H1 (cell line): ENCODE measurements at regions not wholly inside any gene's neighbourhood (a gene's known extent, or its start where the extent isn't known, plus 50 kb on each side); places are given as distances from the start of the nearest gene placed in this dataset.

ENCODE experiments used
- ATF2 ChIP-seq: IDR thresholded peaks from 2 replicates; pipeline ENCODE4 v1.6.1; 2012; ENCODE audit warnings: low read length, inconsistent platforms
- CHD7 ChIP-seq: fragments of 300-600 bp; sonication (generic); IDR thresholded peaks from 2 replicates; pipeline ENCODE4 v1.7.1; 2012; ENCODE audit warnings: low read length, moderate library complexity, mild to moderate bottlenecking, inconsistent platforms; ENCODE audit not compliant: insufficient replicate concordance
- CTBP2 ChIP-seq: IDR thresholded peaks from 2 replicates; pipeline ENCODE4 v1.7.0; 2011; ENCODE audit warnings: borderline replicate concordance, mild to moderate bottlenecking, moderate library complexity, mixed read lengths, low read length; ENCODE audit not compliant: insufficient read depth, insufficient read length
- EP300 ChIP-seq, 2 experiments: IDR thresholded peaks; 1 replicate in 1 of 2; 2 replicates in 1 of 2; pipeline ENCODE4 v1.6.1; 2011 to 2012; ENCODE audit warnings: low read depth in 2 of 2, low read length in 2 of 2, mild to moderate bottlenecking in 2 of 2, borderline replicate concordance in 1 of 2, inconsistent platforms in 1 of 2, moderate library complexity in 1 of 2
- NANOG ChIP-seq: IDR thresholded peaks from 2 replicates; pipeline ENCODE4 v1.6.1; 2011; ENCODE audit warnings: low read length, low read depth, mild to moderate bottlenecking, inconsistent platforms; ENCODE audit not compliant: insufficient read depth, poor library complexity, severe bottlenecking
- RFX5 ChIP-seq: IDR thresholded peaks from 2 replicates; pipeline ENCODE4 v1.6.1; 2011; ENCODE audit warnings: low read depth, low read length, improper control_type of control experiment, borderline replicate concordance
- SAP30 ChIP-seq: fragments of 300-600 bp; sonication (generic); IDR thresholded peaks from 2 replicates; pipeline ENCODE4 v1.7.1; 2012; ENCODE audit warnings: low read length, moderate library complexity, mild to moderate bottlenecking, inconsistent platforms; ENCODE audit not compliant: insufficient read depth, insufficient replicate concordance
- SIN3A ChIP-seq, 2 experiments: IDR thresholded peaks in 1 of 2; conservative IDR thresholded peaks in 1 of 2; 2 replicates each; pipeline ENCODE4 v1.6.1; 2011 to 2012; ENCODE audit warnings: low read length in 2 of 2, improper control_type of control experiment in 1 of 2, low read depth in 1 of 2, mild to moderate bottlenecking in 1 of 2
- TEAD4 ChIP-seq: IDR thresholded peaks from 2 replicates; pipeline ENCODE4 v1.6.1; 2012; ENCODE audit warnings: low read depth, low read length, inconsistent platforms, mixed read lengths

- TF ChIP-seq CHD7 = no peak
- TF ChIP-seq SIN3A (conservative IDR thresholded peaks at IDR 0.05 in 1 of 2, IDR thresholded peaks at IDR 0.05 in 1 of 2; ENCODE audit: low read depth in 1 of 2, low read length in 2 of 2) = no peak
- TF ChIP-seq RFX5 = no peak
- no peak for TF ChIP-seq TEAD4
- no peak for TF ChIP-seq SAP30
- TF ChIP-seq ATF2 = no peak
- TF ChIP-seq NANOG = no peak
- TF ChIP-seq EP300 (IDR thresholded peaks at IDR 0.05; ENCODE audit: borderline replicate concordance in 1 of 2, low read depth in 2 of 2, low read length in 2 of 2) = no peak
- no peak for TF ChIP-seq CTBP2
Observed at GRCh38 chr18:2083691-2084090, 487.6 kb downstream of the METTL4 start (continued).
